NT2/D1 (cell line): ENCODE measurements at regions not wholly inside any gene's neighbourhood (a gene's known extent, or its start where the extent isn't known, plus 50 kb on each side); places are given as distances from the start of the nearest gene placed in this dataset.

Experiments used
- DNase-seq: peaks from one replicate; pipeline ENCODE4 v3.0.0-alpha.2; 2011; ENCODE audit warnings: low read depth, low spot score
- H3K27me3 ChIP-seq: 2 replicates; pipeline ENCODE4 v1.6.0; 2011; ENCODE audit warnings: mild to moderate bottlenecking; ENCODE audit not compliant: insufficient read length, insufficient read depth
- H3K36me3 ChIP-seq: 2 replicates; pipeline ENCODE4 v1.6.1; 2011; ENCODE audit warnings: mild to moderate bottlenecking, low read length, mixed read lengths; ENCODE audit not compliant: insufficient read depth, insufficient read length
- H3K4me1 ChIP-seq: 2 replicates; pipeline ENCODE4 v1.5.1; 2011; ENCODE audit not compliant: insufficient read depth, insufficient read length
- H3K4me3 ChIP-seq: 2 replicates; pipeline ENCODE4 v1.5.1; 2011; ENCODE audit warnings: low read depth; ENCODE audit not compliant: insufficient read length
- H3K9ac ChIP-seq: 2 replicates; pipeline ENCODE4 v1.6.0; 2011; ENCODE audit warnings: low read depth; ENCODE audit not compliant: insufficient read length
- H3K9me3 ChIP-seq: 2 replicates; pipeline ENCODE4 v1.5.1; 2011; ENCODE audit warnings: mild to moderate bottlenecking, low read length; ENCODE audit not compliant: insufficient read depth
- SUZ12 ChIP-seq: IDR thresholded peaks from 2 replicates; pipeline ENCODE4 v1.6.1; 2011; ENCODE audit not compliant: insufficient read length, insufficient read depth; ENCODE audit errors: extremely low read depth
- YY1 ChIP-seq: IDR thresholded peaks from 2 replicates; pipeline ENCODE4 v1.6.1; 2011; ENCODE audit not compliant: insufficient read length, insufficient read depth
- ZNF274 ChIP-seq: IDR thresholded peaks from 2 replicates; pipeline ENCODE4 v1.6.1; 2011; ENCODE audit warnings: mild to moderate bottlenecking, low read depth, low read length

DNA sequence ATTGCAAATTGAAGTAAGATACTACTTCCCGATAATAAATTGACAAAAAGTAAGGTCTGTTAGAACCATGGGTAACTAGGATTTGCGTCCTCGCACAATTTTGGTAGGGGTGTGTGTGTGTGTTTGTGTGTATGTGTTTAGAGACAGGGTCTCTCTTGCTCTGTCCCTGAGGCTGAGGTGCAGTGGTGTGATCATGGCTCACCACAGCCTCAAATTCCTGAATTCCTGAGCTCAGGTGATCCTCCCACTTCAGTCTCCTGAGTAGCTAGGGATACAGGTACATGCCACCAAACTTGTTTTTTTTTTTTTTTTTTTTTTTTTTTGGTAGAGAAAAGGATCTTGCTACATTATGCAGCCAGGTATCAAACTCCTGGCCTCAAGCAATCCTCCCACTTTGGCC, 209.2 kb upstream of the ESRRG start:
- TF ChIP-seq SUZ12: no peak
- TF ChIP-seq ZNF274: no peak
- no peak for TF ChIP-seq YY1
- Histone ChIP-seq H3K9ac (no peak overlapping the region), H3K4me1 (no peaks in the 10 kb centered on the region), H3K36me3 (no peaks in the 10 kb centered on the region), H3K27me3 (no peaks in the 10 kb centered on the region), H3K4me3 (no peak overlapping the region), H3K9me3 (no peaks in the 10 kb centered on the region)
- DNase-seq: no peak

DNA sequence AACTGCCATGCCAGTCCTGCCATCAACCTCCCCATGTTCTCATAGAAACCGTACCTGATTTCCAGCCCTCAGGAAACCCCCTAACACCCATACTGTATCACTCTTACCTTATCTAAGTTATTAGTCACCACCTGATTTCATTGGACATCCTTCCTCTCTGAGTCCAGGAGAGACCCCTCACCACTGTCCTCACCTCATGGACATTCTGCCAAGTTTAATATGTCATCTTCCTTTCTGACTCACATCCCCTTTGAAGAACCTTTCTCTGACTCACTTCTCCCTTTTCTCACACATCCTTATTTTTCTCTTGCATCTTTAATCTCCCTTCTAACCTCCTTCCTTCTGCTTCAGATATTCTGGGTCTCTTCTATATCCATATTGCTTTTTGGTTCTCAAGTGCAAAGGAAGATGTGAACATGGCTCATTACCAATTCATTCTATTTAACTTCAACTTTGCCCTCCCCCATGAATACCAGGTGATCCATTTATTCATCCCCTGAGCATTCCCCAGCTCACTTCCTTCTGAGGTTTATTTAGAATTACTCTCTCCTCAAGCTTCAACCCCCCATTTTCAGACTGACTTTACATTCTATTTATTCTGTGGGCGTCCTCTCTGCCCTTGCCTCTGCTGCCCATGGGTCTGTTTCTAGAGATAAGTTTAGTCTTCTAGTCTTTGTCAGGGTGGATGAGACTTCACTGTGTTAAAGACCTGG, 206.8 kb upstream of the ESRRG start:
- H3K27me3 ChIP-seq: no peaks in the 10 kb centered on the region
- H3K36me3 ChIP-seq: no peaks in the 10 kb centered on the region
- TF ChIP-seq YY1: no peak
- TF ChIP-seq ZNF274: no peak
- no peak for TF ChIP-seq SUZ12
- H3K9ac ChIP-seq: no peak overlapping the region
- no peaks in the 10 kb centered on the region for H3K4me1 ChIP-seq
- no peak overlapping the region for H3K4me3 ChIP-seq
- no peaks in the 10 kb centered on the region for H3K9me3 ChIP-seq
- no peak for DNase-seq

DNA sequence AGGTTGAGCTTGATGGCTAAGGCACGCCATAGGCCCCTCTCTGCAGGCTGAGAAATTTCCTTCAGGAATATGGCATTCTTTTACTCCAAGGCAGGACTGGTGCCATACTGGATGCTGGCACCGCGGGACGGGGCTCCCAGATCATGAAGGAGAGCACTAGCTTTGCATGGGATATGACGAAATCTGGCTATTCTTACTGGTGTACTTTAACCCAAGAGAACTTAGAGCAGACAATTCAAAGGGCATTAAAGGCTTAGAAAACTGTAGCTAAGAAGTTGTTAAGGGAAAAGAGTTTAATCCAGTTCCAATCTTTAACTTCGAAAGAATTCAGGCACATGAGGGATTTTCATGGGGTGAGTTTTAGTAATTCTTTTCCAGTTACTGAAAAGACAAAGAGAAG, 204.4 kb upstream of the ESRRG start:
- Histone ChIP-seq H3K4me1 (no peaks in the 10 kb centered on the region), H3K36me3 (no peaks in the 10 kb centered on the region)
- no peak for TF ChIP-seq ZNF274
- no peak for TF ChIP-seq YY1
- no peak for TF ChIP-seq SUZ12

DNA sequence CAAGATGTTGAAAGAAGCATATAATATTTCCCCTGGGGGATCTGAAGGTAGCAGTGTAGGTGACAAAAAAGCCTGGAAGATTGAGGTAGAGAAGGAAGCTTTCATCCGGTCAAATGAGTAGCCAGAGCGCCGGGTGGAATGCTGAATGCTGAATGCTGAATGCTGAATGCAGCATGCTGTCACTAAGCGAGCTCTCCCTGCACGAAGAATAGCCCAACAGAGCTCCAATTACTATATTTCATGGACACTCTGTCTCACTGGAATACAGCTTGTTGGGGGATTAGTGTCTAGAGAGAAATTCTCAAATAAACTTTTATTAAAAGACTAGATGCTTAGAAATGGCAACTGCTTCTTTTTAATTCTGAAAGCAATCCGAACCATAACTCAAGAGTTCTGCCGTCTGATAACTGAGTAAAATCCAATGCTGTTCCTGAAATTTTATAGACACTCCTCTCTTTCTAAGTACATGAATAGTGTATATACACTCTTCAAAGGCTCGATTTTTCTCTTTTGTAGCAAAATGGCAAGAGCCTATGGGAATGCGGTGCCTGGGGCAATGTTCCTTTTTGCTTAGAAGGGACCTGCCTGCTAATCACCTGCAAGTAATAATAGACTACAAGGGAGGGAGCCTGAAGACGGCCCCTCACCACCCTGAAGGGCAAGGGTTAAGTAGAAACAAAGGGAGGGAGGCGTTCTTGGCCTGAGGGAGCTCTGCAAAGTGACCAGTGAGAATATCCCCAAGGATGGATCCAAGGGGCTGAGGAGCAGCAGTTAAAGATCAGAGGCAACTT, 203.7 kb upstream of the ESRRG start:
- H3K4me1 ChIP-seq: no peaks in the 10 kb centered on the region
- H3K4me3 ChIP-seq: no peak overlapping the region
- H3K27me3 ChIP-seq: no peaks in the 10 kb centered on the region
- no peak for TF ChIP-seq SUZ12
- no peak for TF ChIP-seq YY1
- TF ChIP-seq ZNF274: no peak
- H3K9me3 ChIP-seq: no peaks in the 10 kb centered on the region
- H3K9ac ChIP-seq: no peak overlapping the region
- no peaks in the 10 kb centered on the region for H3K36me3 ChIP-seq
- DNase-seq: no peak

More for the DNA sequence above, 204.4 kb upstream of the ESRRG start:
- no peak overlapping the region for H3K9ac ChIP-seq
- no peaks in the 10 kb centered on the region for H3K27me3 ChIP-seq
- no peak overlapping the region for H3K4me3 ChIP-seq
- H3K9me3 ChIP-seq: no peaks in the 10 kb centered on the region
- no peak for DNase-seq

DNA sequence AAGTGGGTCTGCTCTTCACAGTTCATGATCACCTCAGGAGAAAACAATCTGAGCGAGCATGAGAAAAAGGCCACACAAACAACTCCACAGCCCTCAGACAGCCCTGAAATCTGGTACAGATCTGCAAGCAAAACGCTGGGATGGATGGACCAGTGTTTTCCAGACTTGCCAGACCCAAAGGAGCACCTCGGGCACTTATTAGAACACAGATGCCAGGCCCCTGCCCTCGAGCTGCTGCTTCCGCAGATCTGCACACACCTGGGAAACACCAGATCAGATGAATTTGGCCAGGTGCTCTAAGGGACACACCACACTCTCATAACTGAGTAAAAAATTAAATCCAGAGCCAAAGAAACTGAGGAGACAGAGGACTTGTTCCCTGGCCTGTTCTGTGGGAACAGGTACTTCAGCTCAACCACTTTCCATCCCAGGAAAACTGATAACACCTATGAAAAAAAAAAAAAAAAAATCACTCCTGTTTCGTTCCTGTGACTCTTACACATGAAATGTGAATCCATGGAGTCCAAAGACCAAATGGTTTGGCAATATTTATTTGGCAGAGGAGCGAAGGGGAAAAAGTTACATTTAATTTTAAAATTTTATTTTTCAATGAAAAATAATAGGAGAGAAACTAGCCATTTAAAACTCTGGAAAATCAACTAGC, 202.9 kb upstream of the ESRRG start:
- Histone ChIP-seq H3K9me3 (no peaks in the 10 kb centered on the region), H3K27me3 (no peaks in the 10 kb centered on the region), H3K9ac (no peak overlapping the region), H3K36me3 (no peaks in the 10 kb centered on the region), H3K4me3 (no peak overlapping the region), H3K4me1 (no peaks in the 10 kb centered on the region)
- DNase-seq: no peak
- no peak for TF ChIP-seq SUZ12
- TF ChIP-seq ZNF274: no peak
- no peak for TF ChIP-seq YY1

DNA sequence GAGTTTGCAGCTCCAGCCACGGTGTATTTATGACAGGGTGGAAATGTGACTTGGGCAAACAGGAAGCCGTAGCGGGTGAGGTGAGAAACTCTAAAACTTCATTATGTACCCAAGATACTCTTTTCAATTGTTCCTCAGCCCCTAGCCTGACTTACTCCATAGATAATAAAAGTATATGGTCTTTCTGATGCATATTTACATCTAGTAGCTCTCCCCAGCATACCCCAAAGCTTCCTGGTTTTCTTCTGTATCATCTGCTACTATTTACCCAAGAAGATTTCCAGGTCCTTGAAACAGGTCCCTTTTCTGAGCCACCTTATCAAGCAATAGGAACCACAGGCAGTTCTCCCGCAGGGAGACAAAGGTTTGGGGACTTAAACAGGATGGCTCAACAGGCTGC, 201.5 kb upstream of the ESRRG start:
- Histone ChIP-seq H3K36me3 (no peaks in the 10 kb centered on the region), H3K9me3 (no peaks in the 10 kb centered on the region), H3K4me1 (no peaks in the 10 kb centered on the region), H3K4me3 (no peak overlapping the region), H3K9ac (no peak overlapping the region), H3K27me3 (no peaks in the 10 kb centered on the region)
- no peak for TF ChIP-seq YY1
- TF ChIP-seq ZNF274: no peak
- DNase-seq: no peak

DNA sequence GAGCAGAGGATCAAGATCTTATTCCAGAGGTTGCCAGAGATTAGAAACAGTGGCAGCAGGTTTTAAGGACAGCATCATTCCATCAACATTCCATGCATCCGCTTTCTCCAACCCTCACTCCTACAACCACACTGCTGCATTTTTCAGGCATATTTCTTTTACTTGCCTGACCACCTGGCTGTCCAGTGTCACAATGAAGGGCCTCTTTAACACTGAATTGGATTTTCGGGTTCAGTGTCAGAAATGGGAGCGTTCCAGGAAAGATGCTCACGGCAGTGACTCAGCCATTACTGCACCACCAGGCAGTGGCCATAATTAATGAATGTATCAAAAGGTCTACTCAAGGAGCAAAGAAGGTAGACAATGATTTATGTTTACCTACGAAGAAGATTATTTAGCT, 200.4 kb upstream of the ESRRG start:
- no peaks in the 10 kb centered on the region for H3K4me1 ChIP-seq
- no peaks in the 10 kb centered on the region for H3K36me3 ChIP-seq
- H3K9ac ChIP-seq: no peak overlapping the region
- DNase-seq: no peak
- TF ChIP-seq SUZ12 (no peak), ZNF274 (no peak), YY1 (no peak)
- no peaks in the 10 kb centered on the region for H3K27me3 ChIP-seq
- H3K9me3 ChIP-seq: no peaks in the 10 kb centered on the region
- H3K4me3 ChIP-seq: no peak overlapping the region
